GM13977 (cell line): ENCODE measurements at regions not wholly inside any gene's neighbourhood (a gene's known extent, or its start where the extent isn't known, plus 50 kb on each side); places are given as distances from the start of the nearest gene placed in this dataset.

Experiments
- DNase-seq: peaks from one replicate; pipeline ENCODE4 v3.0.0; 2012; ENCODE audit warnings: low spot score
- in situ Hi-C: fragments of 300-500 bp; cut with MboI; formaldehyde crosslinking; loops from one replicate; pipeline ENCODE4 v1.12.0; 2022; ENCODE audit warnings: low sequenced_read_pairs, low pct_unique_long_range_greater_than_20kb, mixed read lengths, inconsistent platforms; ENCODE audit not compliant: unreplicated experiment
- TF ChIP-seq, protein P1 (sequence below): IDR thresholded peaks from 2 replicates; pipeline ENCODE4 v1.5.1; 2012; ENCODE audit warnings: mild to moderate bottlenecking, control low read depth; ENCODE audit not compliant: insufficient read depth; ENCODE audit errors: extremely low read depth, missing control alignments

DNA sequence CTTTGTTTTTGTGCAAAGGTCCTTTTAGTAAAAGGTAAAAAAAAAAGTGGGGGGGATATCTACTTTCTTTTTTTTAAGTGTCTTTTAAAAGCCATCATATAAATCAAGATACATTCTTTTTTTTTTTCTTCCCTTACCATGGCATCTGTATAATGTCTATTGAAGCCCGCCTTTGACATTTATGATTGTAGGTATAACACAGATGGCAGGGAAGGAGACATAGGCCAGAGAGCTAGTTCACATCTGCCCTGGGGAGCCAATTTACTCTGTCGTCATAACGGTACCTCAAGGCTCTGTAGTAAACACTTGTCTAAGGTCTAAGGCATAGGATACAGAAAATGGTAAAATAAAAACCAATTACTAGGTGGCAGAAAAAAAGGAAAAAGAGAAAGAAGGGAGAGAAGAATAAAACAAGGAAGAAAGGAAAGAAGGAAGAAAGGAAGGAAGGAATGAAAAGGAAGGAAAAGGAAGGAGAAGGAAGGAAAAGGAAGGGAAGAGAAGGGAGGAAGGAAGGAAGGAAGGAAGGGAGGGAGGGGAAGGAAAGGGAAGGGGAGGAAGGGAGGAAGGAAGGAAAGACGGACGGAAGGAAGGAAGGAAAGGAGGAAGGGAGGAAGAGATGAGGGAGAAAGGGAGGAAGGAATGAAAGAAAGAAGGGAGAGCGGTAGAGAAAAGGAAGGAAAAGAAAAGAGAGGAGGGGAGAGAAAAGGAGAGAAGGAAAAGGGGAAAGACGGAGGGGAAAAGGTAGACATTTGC is 343.5 kb downstream of the RBM43 start:
- DNase-seq, result no peak

DNA sequence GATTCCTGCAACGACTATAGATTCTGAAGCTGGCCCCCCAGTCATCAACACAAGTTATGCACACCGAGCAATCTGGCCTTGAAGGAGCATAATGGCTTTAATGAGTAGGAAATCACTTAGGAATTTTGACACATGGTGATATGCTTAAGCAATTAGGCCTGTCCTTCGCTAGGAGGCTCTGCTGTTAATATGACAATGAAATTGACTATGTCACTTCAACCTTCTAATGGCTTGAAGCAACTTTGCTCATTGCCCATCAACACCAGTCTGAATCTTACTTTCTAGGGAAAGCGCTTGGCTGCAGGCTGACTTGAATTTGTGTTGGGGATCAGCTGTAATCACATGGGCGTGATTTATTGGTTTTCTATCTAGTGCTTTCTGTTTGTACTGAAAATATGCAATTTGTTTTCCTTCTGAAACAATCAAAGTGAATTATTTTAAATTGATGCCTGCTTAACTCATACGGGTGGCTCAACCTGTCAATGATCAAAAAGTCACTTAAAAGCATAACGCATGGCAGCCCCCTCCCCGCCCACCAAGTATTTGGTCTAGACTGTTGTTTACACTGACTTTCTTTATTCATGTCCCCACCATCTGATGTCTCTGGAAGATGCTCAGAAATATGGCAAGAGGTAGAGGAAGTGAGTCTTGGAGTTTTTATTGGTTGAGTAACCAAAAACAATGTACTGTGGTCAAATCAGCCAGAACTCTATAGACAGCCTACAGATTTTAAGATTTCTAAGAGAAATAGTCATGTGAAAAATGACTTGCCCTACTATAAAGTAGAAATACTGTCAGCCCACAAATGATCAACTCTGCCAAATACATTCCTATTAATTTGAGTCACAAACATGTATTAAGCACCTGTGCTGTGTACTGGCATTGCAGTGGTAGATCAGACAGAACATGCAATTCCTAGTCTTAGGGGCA is 344.9 kb downstream of the RBM43 start:
- no peak for DNase-seq
- TF ChIP-seq, protein P1, sequence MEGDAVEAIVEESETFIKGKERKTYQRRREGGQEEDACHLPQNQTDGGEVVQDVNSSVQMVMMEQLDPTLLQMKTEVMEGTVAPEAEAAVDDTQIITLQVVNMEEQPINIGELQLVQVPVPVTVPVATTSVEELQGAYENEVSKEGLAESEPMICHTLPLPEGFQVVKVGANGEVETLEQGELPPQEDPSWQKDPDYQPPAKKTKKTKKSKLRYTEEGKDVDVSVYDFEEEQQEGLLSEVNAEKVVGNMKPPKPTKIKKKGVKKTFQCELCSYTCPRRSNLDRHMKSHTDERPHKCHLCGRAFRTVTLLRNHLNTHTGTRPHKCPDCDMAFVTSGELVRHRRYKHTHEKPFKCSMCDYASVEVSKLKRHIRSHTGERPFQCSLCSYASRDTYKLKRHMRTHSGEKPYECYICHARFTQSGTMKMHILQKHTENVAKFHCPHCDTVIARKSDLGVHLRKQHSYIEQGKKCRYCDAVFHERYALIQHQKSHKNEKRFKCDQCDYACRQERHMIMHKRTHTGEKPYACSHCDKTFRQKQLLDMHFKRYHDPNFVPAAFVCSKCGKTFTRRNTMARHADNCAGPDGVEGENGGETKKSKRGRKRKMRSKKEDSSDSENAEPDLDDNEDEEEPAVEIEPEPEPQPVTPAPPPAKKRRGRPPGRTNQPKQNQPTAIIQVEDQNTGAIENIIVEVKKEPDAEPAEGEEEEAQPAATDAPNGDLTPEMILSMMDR, result no peak
- in situ Hi-C loops, result no loop called here

More for the DNA sequence above, 343.5 kb downstream of the RBM43 start:
- TF ChIP-seq, protein P1, result no peak
- in situ Hi-C loops, result no loop called here

DNA sequence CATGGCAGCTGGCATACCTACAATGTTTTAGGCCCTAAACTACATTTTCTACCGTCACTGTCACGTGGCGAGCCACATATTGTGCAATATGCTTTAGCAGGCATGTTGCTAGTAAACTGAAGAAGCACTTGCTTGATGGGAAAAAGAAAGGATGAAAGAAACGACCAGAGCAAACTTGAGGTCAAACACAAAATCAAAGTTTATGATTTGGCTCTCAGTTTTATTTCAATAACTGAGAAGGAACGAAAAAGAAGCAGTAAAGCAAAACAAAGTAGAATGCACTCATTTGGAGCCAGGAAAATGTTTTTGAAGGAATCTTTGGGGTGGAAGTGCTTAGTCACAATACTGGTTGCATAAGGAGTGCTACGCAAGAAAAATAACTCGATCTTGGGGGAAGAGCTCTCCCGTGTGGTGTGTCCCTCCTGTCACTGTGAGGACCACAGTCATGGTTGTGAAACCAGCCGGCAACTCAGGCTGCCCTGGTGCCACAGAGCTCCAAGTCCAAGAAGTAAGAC is 349.8 kb downstream of the RBM43 start:
- no peak for DNase-seq
- in situ Hi-C loops, result no loop called here
- TF ChIP-seq, protein P1, result no peak

DNA sequence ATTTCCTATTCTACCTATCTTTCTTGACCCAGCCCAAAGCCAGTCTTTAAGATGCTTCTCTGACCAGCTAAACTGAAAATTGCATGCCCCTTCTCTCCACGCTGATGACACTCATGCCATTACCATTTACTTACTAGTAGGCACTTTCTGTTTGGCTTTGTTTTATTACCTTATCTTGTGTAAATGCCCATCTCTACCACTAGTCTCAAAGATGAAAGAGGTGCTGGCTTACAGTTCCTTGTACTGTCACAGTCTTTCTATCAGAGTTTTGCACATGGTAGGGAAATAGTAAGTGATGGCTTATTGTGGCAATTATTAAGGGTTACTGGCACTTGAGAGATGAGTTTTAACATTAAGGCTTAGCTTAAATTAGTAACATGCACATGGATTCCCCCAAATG is 352.1 kb downstream of the RBM43 start:
- in situ Hi-C loops, result no loop called here
- no peak for DNase-seq
- TF ChIP-seq, protein P1, result no peak

DNA sequence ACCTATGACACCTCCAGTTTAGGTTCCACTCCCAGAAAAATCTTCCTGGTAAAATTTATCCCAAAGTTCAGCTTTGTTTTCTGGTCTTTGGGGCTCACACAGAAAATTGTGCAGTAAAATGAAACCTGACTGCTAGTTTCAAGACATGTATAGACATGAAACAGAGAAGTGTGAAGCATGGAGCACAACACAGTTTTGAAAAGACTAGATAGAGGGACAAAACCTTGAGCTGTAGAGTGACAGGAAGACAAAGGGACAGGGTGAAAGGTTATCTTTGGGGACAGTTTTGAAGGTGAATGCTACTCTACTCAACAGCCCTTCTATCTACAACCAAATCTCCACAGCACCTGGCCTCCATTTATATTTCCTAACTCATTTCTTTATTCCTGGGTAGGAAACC is 352.6 kb downstream of the RBM43 start:
- TF ChIP-seq, protein P1, result no peak
- no peak for DNase-seq
- in situ Hi-C loops, result no loop called here

DNA sequence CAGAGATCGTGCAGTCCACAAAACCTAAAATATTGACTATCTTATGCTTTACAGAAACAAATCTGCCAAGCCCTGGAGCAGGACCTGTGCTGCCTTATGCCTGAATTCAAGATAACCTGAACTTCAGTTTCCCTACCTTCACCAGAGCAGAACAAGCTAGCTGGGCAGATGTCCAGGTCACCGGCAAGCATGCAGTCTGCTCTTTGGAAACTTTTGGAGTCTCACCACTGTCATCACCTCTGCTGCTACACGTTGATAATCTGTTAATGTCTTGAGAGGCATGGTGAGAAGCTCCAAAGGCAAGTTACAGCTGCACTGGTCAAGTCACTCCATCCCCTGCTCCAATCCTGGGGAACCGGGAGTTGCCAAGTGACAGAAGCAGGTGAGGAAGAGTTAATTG is 354.2 kb downstream of the RBM43 start:
- TF ChIP-seq, protein P1, result no peak
- DNase-seq, result no peak
- in situ Hi-C loops, result no loop called here
